KOPT-K1 (cell line): ENCODE measurements at regions not wholly inside any gene's neighbourhood (a gene's known extent, or its start where the extent isn't known, plus 50 kb on each side); places are given as distances from the start of the nearest gene placed in this dataset.
"Not testable (repeated sequence)": the region's sequence is repeated elsewhere in the genome, so short reads cannot be mapped to it uniquely, and the experiment has no call there.

Experiments used
- H3K27ac ChIP-seq: fragments of 200-600 bp; sonication (generic); 2 replicates; pipeline ENCODE4 v1.5.1; 2016; ENCODE audit warnings: antibody characterized with exemption, mild to moderate bottlenecking, low read depth, low read length; ENCODE audit not compliant: poor library complexity, severe bottlenecking
- H3K36me3 ChIP-seq: fragments of 200-600 bp; sonication (generic); 2 replicates; pipeline ENCODE4 v1.5.1; 2017; ENCODE audit warnings: antibody characterized with exemption, mild to moderate bottlenecking, low read length, moderate library complexity; ENCODE audit not compliant: insufficient read depth
- H3K9me3 ChIP-seq: fragments of 200-600 bp; sonication (generic); 2 replicates; pipeline ENCODE4 v1.5.1; 2017; ENCODE audit warnings: antibody characterized with exemption, low read length, mild to moderate bottlenecking; ENCODE audit not compliant: insufficient read depth, poor library complexity, severe bottlenecking

- H3K36me3 ChIP-seq: no peaks in the 10 kb centered on the region
- H3K27ac ChIP-seq: no peak overlapping the region
- peaks cover 4% of the 10 kb centered on the region for H3K9me3 ChIP-seq
These were observed 523.2 kb downstream of the RMST start for GRCh38 chr12:97985834-97986233.

- H3K36me3 ChIP-seq, H3K27ac ChIP-seq, H3K9me3 ChIP-seq: not testable (repeated sequence)
These were observed 526.0 kb downstream of the RMST start for GRCh38 chr12:97988588-97988987.

- Histone ChIP-seq H3K9me3 (no peaks in the 10 kb centered on the region), H3K36me3 (no peaks in the 10 kb centered on the region), H3K27ac (no peak overlapping the region)
These were observed 525.9 kb upstream of the TMPO start for GRCh38 chr12:97989366-97989940.

DNA sequence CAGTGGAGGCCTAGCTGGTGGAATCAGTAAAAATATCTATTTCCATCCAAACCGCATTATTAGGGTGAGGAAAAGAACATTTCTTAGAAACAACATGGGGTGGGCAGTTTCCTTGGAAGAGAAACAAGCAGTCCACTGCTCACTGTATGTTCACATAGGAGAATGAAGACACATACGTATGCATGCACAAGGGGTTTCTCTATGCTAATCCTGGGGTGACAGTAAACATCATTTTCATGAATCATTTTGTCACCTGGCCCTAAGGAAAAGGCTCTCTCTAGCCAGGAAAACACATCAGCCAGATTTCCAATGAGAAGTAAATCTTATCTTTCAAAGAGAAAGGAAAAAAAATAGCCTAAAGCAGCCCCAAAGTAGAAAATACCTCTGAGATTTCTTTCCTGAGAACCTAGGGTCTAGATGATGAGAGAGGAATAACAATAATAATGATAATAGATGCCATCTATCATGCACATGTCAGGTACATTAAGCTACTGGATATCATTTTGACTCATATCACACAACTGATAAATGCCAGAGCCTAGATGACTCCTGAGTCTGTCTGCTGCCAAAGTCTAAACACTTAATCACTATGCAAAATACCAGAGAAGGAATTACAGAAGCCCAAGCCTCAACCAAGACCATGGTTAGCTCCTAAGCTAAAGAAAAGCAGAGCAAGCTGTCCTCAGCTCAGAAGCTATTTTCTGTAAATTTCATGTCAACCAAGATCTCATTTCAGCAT is 520.5 kb upstream of the TMPO start:
- H3K27ac ChIP-seq: no peak overlapping the region
- H3K9me3 ChIP-seq: no peaks in the 10 kb centered on the region
- H3K36me3 ChIP-seq: no peaks in the 10 kb centered on the region

DNA sequence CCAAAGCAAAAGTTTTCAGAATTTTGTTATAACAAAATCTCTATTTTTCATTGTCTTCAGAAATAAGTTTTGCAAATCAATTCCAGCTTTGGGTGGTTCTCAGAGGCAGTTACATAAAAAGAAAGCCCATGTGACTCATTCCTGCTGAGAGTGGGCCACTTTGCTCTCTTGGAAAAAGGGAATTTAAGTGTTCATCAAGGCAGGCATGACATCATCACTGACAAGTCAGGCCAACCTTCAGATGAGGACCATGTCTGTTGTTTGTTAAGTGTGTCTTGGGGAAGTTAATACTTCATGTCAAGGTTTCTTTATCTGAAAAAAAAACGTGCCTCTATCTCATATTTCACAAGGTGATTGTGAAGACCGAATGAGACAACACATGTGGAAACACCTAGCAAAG is 519.8 kb upstream of the TMPO start:
- Histone ChIP-seq H3K36me3 (no peaks in the 10 kb centered on the region), H3K9me3 (no peaks in the 10 kb centered on the region)

GRCh38 chr12:98001430-98001829 is 514.0 kb upstream of the TMPO start:
- Histone ChIP-seq H3K36me3 (no peaks in the 10 kb centered on the region), H3K27ac (no peak overlapping the region), H3K9me3 (no peaks in the 10 kb centered on the region)

More for the DNA sequence above, 519.8 kb upstream of the TMPO start:
- no peak overlapping the region for H3K27ac ChIP-seq

GRCh38 chr12:98002887-98003493 is 512.4 kb upstream of the TMPO start:
- Histone ChIP-seq H3K9me3 (no peaks in the 10 kb centered on the region), H3K27ac (no peak overlapping the region), H3K36me3 (no peaks in the 10 kb centered on the region)

- H3K27ac ChIP-seq: no peak overlapping the region
- no peaks in the 10 kb centered on the region for H3K9me3 ChIP-seq
- H3K36me3 ChIP-seq: no peaks in the 10 kb centered on the region
These were observed 507.4 kb upstream of the TMPO start for GRCh38 chr12:98007963-98008362.

GRCh38 chr12:98013560-98013959 is 501.8 kb upstream of the TMPO start:
- no peak overlapping the region for H3K27ac ChIP-seq
- H3K9me3 ChIP-seq: no peaks in the 10 kb centered on the region
- H3K36me3 ChIP-seq: no peaks in the 10 kb centered on the region

- Histone ChIP-seq H3K36me3 (no peaks in the 10 kb centered on the region), H3K9me3 (no peaks in the 10 kb centered on the region), H3K27ac (no peak overlapping the region)
These were observed 496.6 kb upstream of the TMPO start for GRCh38 chr12:98018836-98019235.

- H3K9me3 ChIP-seq: no peaks in the 10 kb centered on the region
- no peak overlapping the region for H3K27ac ChIP-seq
- no peaks in the 10 kb centered on the region for H3K36me3 ChIP-seq
These were observed 495.0 kb upstream of the TMPO start for GRCh38 chr12:98020376-98020775.

- H3K27ac ChIP-seq: no peak overlapping the region
- no peaks in the 10 kb centered on the region for H3K9me3 ChIP-seq
- no peaks in the 10 kb centered on the region for H3K36me3 ChIP-seq
These were observed 492.4 kb upstream of the TMPO start for GRCh38 chr12:98022961-98023360.

DNA sequence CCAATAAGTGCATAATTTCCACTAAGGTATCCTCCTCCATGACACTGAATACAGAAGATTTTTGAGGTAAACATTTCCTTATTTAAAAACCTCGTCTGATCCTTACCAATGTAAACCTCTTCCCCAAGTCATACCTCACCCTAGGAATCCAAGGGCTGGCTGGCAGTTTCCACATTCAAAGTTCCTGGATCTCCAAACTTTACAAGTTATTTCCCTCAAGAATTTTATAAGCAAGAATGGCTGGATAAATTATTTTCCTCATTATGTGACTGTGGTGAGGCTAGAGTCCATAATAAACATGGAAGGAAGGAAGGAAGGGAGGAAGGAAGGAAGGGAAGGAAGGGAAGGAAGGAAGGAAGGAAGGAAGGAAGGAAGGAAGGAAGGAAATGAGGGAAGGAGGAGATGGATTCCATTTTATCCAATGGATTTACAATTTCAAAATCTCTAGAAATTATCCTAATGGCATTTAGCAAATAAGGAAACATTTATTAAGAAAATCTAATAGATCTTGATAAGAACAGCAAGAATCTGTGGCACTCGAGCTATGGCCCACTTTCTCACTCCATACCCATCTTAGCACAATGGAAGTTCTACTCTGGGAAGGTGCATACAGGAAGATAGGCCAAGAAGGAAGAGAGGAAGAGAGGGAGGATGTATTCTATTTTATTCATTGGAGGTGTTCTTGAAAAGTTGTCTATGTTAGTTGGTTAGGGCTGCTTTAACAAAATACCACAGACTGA is 477.8 kb upstream of the TMPO start:
- Histone ChIP-seq H3K27ac (no peak overlapping the region), H3K36me3 (no peaks in the 10 kb centered on the region), H3K9me3 (no peaks in the 10 kb centered on the region)

DNA sequence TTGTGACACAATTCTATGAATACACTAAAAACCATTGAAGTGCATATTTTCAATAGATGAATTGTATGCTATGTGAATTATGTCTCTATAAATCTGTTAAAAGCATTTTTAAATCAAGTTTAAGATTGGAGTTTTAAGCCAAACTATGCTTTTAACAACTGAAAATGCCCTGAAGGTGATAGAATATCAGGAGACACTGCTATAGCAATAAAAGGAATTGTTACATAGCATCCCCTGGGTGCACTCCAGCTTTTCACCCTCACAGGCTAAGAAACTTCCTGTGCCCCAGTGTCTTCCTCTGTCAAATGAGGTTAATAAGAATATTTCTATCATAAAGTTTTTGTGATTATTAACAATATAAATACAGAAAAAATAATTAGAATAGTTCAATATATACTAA is 472.7 kb upstream of the TMPO start:
- Histone ChIP-seq H3K27ac (no peak overlapping the region), H3K36me3 (no peaks in the 10 kb centered on the region)

DNA sequence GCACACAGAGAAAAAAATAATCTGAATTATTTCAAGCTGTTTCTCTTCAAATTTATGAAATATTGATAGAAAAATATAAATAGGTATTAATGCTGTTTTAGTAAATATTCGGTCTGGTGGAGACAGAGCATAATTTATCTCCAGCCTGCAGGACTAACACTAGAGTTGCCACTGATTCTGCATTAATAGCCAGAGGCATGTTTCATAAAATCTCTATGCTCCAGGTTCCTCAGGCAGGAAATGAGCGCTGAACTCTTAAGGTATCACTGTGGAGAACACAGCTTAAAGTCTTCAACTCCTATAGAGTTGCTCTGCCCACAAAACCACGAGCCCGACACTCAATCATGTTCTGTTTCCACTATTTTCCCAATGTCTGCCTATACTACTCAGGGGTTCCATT is 470.0 kb upstream of the TMPO start:
- Histone ChIP-seq H3K36me3 (no peaks in the 10 kb centered on the region), H3K9me3 (no peaks in the 10 kb centered on the region), H3K27ac (no peak overlapping the region)

More for the DNA sequence above, 472.7 kb upstream of the TMPO start:
- no peaks in the 10 kb centered on the region for H3K9me3 ChIP-seq
